GM23338 (cell line): ENCODE measurements at regions not wholly inside any gene's neighbourhood (a gene's known extent, or its start where the extent isn't known, plus 50 kb on each side); places are given as distances from the start of the nearest gene placed in this dataset.

ENCODE experiments used
- ETS1 ChIP-seq: IDR thresholded peaks from 2 replicates; pipeline ENCODE4 v1.6.1; 2016; ENCODE audit warnings: antibody characterized with exemption
- EZH2phosphoT487 ChIP-seq: fragments of 200-600 bp; sonication (generic); IDR thresholded peaks from one replicate; pipeline ENCODE4 v1.8.1; 2018; ENCODE audit warnings: antibody characterized with exemption; ENCODE audit not compliant: unreplicated experiment
- TF ChIP-seq, protein P1 (sequence below), 2 experiments: fragments of 200-600 bp in 1 of 2; sonication (generic) in 1 of 2; conservative IDR thresholded peaks; 2 replicates each; pipeline versions ENCODE4 v1.5.1 to v1.6.1; 2016 to 2017; ENCODE audit warnings: antibody characterized with exemption in 2 of 2, low read depth in 2 of 2, mild to moderate bottlenecking in 2 of 2, moderate library complexity in 1 of 2

- TF ChIP-seq, protein P1, sequence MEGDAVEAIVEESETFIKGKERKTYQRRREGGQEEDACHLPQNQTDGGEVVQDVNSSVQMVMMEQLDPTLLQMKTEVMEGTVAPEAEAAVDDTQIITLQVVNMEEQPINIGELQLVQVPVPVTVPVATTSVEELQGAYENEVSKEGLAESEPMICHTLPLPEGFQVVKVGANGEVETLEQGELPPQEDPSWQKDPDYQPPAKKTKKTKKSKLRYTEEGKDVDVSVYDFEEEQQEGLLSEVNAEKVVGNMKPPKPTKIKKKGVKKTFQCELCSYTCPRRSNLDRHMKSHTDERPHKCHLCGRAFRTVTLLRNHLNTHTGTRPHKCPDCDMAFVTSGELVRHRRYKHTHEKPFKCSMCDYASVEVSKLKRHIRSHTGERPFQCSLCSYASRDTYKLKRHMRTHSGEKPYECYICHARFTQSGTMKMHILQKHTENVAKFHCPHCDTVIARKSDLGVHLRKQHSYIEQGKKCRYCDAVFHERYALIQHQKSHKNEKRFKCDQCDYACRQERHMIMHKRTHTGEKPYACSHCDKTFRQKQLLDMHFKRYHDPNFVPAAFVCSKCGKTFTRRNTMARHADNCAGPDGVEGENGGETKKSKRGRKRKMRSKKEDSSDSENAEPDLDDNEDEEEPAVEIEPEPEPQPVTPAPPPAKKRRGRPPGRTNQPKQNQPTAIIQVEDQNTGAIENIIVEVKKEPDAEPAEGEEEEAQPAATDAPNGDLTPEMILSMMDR (conservative IDR thresholded peaks at IDR 0.05; ENCODE audit: low read depth in 2 of 2) = no peak
- no peak for TF ChIP-seq EZH2phosphoT487
- no peak for TF ChIP-seq ETS1
Measured at GRCh38 chr4:79088946-79089691, 149.9 kb upstream of the PAQR3 start.
